ENCODE measurements at regions not wholly inside any gene's neighbourhood (a gene's known extent, or its start where the extent isn't known, plus 50 kb on each side); places are given as distances from the start of the nearest gene placed in this dataset.
"Not testable (repeated sequence)": the region's sequence is repeated elsewhere in the genome, so short reads cannot be mapped to it uniquely, and the experiment has no call there.

- no peak for DNase-seq (ENCODE audit: low spot score)
Observed at GRCh38 chr7:159209429-159209828, 64.8 kb upstream of the VIPR2 start.

GRCh38 chr7:159207951-159208350, 63.3 kb upstream of the VIPR2 start:
- no peak for DNase-seq (ENCODE audit: low spot score)

GRCh38 chr7:159207393-159207792, 62.7 kb upstream of the VIPR2 start:
- no peak for DNase-seq (ENCODE audit: low spot score)

DNA sequence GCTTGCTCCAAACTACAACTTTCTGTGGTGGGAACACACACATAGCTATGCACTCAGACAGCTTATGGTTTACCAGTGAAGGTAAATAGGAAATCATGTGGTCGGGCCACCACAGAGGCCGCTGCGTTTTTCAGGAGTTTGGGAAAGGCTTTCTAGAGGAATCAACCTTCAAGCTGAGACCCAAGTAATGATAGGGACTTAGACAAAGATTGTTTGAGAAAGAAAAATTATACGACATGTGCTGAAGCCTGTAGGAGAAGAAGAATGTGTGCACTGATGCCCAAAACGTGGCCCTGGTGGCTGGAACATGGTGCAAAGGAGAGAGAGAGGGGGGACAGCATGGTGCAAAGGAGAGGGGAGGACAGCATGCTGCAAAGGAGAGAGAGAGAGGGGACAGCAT, 61.2 kb upstream of the VIPR2 start:
- no peak for DNase-seq (ENCODE audit: low spot score)

DNA sequence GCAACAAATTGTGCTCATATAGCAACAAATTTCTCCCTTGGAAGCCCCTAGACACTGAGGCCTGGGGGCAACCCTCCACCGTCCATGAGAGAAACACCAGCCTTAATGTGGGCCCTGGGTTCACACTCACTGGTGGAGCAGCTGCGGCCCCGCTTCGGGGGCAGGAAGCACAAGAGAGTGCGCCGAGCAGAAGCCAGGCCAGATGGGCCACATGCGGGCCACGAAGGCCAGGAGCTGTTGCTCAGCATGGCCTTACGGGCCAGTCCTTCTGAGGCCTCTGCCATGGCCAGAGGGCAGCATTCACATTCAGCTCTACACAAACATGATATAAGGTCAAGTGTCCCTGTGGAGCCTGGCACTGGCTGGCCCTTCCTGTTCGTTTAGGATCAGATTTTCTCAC, 60.0 kb upstream of the VIPR2 start:
- DNase-seq (ENCODE audit: low spot score), result no peak

- not testable (repeated sequence) for DNase-seq (ENCODE audit: low spot score)
Observed at GRCh38 chr7:159203253-159203652, 58.6 kb upstream of the VIPR2 start.

- no peak for DNase-seq (ENCODE audit: low spot score)
Observed at GRCh38 chr7:159201722-159202330, 57.2 kb upstream of the VIPR2 start.

GRCh38 chr7:159200421-159200820, 55.8 kb upstream of the VIPR2 start:
- no peak for DNase-seq (ENCODE audit: low spot score)

DNA sequence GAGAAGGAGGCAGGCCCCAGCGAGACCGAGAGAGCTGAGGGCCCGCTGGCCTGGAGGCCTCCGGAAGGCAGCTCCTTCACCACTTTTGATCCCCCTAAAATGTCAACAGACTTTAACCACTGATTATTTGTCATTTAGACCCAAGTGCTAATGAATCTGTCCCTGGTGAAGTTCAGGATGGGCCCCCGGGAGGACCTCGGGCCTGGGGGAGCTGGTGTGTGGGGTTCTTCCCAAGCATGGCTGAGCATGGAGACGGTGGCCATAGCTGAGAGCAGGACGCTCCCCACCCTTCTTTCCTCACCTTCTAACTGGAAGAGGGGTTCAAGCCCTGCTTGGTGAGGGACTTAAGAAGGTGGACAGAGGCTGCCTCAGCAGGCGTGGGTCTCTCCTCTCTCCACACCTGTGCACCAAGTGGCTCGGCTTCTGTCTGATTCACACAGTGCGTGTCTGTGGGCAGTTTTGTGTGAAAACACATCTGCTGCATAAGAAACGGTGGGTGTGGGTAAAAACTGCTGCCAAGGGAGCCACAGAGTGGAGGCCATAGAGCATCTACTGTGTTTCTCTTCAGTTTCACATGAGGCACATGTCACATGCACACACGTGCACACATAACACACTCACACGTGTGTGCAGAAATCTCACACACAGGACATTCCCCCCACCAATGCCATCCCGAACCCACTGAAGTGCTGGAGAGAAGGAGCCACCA, 53.5 kb upstream of the VIPR2 start:
- DNase-seq (ENCODE audit: low spot score), result no peak

- peak; percentile 9 for DNase-seq (ENCODE audit: low spot score)
Observed at GRCh38 chr7:159197066-159197975, 52.7 kb upstream of the VIPR2 start.

DNA sequence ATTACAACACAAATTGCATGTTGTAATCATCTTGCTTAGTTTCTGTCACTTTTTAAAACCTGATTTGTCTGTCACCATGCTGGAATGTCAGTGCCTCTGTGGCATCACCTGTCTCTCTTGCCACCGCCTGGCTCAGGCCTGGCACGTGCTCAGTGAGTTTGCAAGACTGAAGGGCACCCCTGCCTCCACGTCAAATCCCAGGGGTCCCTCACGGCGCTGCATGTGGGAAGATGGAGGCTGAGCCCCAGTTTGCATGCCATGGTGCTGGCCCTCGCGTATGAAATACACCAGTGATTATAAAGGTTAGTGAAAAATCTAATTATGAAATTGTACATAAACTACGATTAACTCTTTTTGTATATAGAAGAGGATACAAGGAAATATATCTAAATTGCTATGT, 51.9 kb upstream of the VIPR2 start:
- no peak for DNase-seq (ENCODE audit: low spot score)

- no peak for DNase-seq (ENCODE audit: low spot score)
Observed at GRCh38 chr7:159195946-159196345, 51.3 kb upstream of the VIPR2 start.
